Thyroid gland (tissue), 4 donors: ENCODE measurements at regions not wholly inside any gene's neighbourhood (a gene's known extent, or its start where the extent isn't known, plus 50 kb on each side); places are given as distances from the start of the nearest gene placed in this dataset.

Source experiments
- DNase-seq, 2 donors: peaks; one replicate each; pipeline ENCODE4 v3.0.0-alpha.2; 2019
- H3K27ac ChIP-seq, 3 donors: fragments of 200-600 bp; sonication (generic); 1 replicate in 2 of 3; 2 replicates in 1 of 3; pipeline ENCODE4 v1.5.1; 2016 to 2019; ENCODE audit warnings: mild to moderate bottlenecking in 1 of 3, moderate library complexity in 1 of 3
- H3K27me3 ChIP-seq: fragments of 200-600 bp; sonication (generic); one replicate; pipeline ENCODE4 v1.5.1; 2019
- H3K36me3 ChIP-seq, 2 donors: fragments of 200-600 bp; sonication (generic); one replicate each; pipeline ENCODE4 v1.5.1; 2016 to 2019
- H3K4me1 ChIP-seq, 2 donors: fragments of 200-600 bp; sonication (generic); one replicate each; pipeline ENCODE4 v1.5.1; 2017 to 2019
- H3K4me3 ChIP-seq, 3 donors: fragments of 200-600 bp; sonication (generic); replicated peaks in 1 of 3; 1 replicate in 2 of 3; 2 replicates in 1 of 3; pipeline ENCODE4 v1.5.1; 2016; ENCODE audit warnings: mild to moderate bottlenecking in 1 of 3
- H3K9me3 ChIP-seq: fragments of 200-600 bp; sonication (generic); one replicate; pipeline ENCODE4 v1.5.1; 2017
- POLR2A ChIP-seq, 2 donors: fragments of 450-650 bp; IDR thresholded peaks; one replicate each; pipeline ENCODE4 v1.6.1; 2017; ENCODE audit warnings: antibody characterized with exemption in 2 of 2, mild to moderate bottlenecking in 2 of 2, moderate library complexity in 1 of 2
- WGBS, 2 donors: methylation state at CpG; one replicate each; pipeline ENCODE4 v1.1.5; 2017; 5-methylcytosine and 5-hydroxymethylcytosine counted together
- intact Hi-C: fragments of 100-400 bp; cut with DNase I; formaldehyde crosslinking; loops from one replicate; pipeline ENCODE4 v1.15.1; 2023
- TF ChIP-seq, protein P1 (sequence below), 6 experiments: fragments of 200-600 bp in 3 of 6; fragments of 450-650 bp in 3 of 6; sonication (generic) in 3 of 6; IDR thresholded peaks; one replicate each; pipeline ENCODE4 v1.5.1; 2016 to 2019; ENCODE audit warnings: antibody characterized with exemption in 6 of 6, mild to moderate bottlenecking in 2 of 6, inconsistent platforms in 1 of 6, moderate library complexity in 1 of 6

DNA sequence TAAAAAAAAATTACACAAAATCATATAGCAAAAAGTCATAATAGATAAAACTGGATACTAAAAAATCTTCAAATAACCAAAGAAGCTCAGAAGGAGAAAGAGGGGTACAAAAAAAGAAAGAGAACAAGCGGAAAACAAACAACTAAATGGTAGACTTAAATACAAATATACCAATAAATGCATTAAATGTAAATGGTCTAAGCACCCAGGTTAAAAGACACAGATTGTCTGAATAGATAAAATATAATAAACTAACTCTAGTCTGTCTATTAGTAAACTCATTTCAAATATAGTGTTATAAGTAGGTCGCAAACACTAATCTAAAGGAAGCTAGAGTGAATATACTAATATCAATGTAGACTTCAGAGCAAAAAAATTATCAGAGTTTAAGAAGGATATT lies 357.4 kb downstream of the METTL4 start:
- Histone ChIP-seq H3K36me3 (no peaks in the 10 kb centered on the region), H3K27ac (no peak overlapping the region), H3K27me3 (no peaks in the 10 kb centered on the region), H3K4me1 (no peaks in the 10 kb centered on the region), H3K4me3 (no peak overlapping the region), H3K9me3 (no peaks in the 10 kb centered on the region)
- intact Hi-C loops: no loop called here
- WGBS, 2 donors: 87 to 95% methylated on average over 2 of the region's 2 CpGs
- DNase-seq: no peak
- TF ChIP-seq, protein P1, sequence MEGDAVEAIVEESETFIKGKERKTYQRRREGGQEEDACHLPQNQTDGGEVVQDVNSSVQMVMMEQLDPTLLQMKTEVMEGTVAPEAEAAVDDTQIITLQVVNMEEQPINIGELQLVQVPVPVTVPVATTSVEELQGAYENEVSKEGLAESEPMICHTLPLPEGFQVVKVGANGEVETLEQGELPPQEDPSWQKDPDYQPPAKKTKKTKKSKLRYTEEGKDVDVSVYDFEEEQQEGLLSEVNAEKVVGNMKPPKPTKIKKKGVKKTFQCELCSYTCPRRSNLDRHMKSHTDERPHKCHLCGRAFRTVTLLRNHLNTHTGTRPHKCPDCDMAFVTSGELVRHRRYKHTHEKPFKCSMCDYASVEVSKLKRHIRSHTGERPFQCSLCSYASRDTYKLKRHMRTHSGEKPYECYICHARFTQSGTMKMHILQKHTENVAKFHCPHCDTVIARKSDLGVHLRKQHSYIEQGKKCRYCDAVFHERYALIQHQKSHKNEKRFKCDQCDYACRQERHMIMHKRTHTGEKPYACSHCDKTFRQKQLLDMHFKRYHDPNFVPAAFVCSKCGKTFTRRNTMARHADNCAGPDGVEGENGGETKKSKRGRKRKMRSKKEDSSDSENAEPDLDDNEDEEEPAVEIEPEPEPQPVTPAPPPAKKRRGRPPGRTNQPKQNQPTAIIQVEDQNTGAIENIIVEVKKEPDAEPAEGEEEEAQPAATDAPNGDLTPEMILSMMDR (IDR thresholded peaks at IDR 0.05): no peak
- no peak for TF ChIP-seq POLR2A (IDR thresholded peaks at IDR 0.05)

DNA sequence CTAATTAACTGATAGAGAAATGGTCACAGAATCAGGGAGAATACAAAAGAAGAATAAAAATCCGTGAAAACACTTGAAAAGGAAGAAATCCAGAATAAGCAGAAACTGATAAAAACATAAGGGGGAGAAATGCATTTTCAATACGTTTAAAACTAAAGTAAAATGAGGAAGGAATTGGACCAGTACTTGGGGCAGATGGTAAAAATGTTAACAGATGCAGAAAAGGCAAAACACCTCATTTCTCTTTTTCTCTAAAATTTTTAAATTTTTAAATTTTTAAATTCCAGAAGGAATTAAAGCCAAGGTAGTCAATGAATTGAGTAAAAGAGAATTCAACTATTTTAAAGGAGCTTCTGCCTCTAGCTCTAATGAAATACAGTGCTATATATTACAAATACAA lies 353.9 kb downstream of the METTL4 start:
- Histone ChIP-seq H3K27ac (no peak overlapping the region), H3K27me3 (no peaks in the 10 kb centered on the region), H3K36me3 (no peaks in the 10 kb centered on the region), H3K4me3 (no peak overlapping the region), H3K4me1 (no peaks in the 10 kb centered on the region), H3K9me3 (no peaks in the 10 kb centered on the region)
- DNase-seq: no peak
- no peak for TF ChIP-seq POLR2A (IDR thresholded peaks at IDR 0.05)
- TF ChIP-seq, protein P1 (IDR thresholded peaks at IDR 0.05): no peak
- 44 to 53% methylated on average over 2 of the region's 2 CpGs for WGBS, 2 donors
- intact Hi-C loops: no loop called here

DNA sequence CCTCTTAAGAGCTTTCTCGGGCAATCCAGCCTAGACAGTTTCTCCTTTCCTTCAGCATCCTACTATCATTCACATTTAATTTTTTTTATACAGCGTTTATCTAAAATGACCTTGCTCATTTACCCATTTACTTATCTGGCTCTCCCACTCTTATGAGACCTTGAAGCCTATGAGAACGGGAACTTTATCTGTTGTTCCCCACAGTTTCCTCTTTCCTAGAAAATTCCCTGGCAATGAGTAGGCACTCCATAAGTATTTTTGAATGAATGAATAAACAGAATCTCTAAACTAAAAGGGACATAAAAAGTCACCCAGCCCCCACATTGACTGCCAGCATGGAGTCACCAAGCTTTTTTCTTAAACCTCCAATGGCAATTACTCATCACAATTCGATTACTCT lies 353.2 kb downstream of the METTL4 start:
- H3K4me1 ChIP-seq: no peaks in the 10 kb centered on the region
- no peak overlapping the region for H3K27ac ChIP-seq
- no peak for DNase-seq
- no peaks in the 10 kb centered on the region for H3K9me3 ChIP-seq
- no peak overlapping the region for H3K4me3 ChIP-seq
- H3K36me3 ChIP-seq: no peaks in the 10 kb centered on the region
- 62 to 65% methylated on average over 4 of the region's 4 CpGs for WGBS, 2 donors
- H3K27me3 ChIP-seq: no peaks in the 10 kb centered on the region
- no peak for TF ChIP-seq POLR2A (IDR thresholded peaks at IDR 0.05)
- TF ChIP-seq, protein P1 (IDR thresholded peaks at IDR 0.05): no peak
- intact Hi-C loops: no loop called here

DNA sequence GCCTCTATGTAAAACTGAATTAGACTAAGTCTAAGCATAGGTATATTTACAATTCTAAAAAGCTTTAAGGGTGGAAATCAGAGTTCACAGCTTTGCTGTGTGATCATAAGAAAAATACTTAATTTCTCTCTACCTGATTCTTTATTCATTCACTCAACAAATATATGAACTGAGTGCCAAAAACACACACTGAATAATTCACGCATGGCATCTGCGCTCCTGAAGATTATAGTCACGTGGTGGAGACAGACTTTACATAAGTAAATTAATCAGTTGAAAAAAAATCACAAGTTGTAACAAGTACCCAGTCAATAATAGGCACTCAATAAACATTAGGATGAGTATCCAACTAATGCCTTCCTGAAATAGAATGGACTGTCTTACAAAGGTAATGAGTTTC lies 351.6 kb downstream of the METTL4 start:
- Histone ChIP-seq H3K4me3 (no peak overlapping the region), H3K36me3 (no peaks in the 10 kb centered on the region), H3K9me3 (no peaks in the 10 kb centered on the region), H3K27ac (no peak overlapping the region), H3K27me3 (no peaks in the 10 kb centered on the region), H3K4me1 (no peaks in the 10 kb centered on the region)
- 80 to 82% methylated on average over 3 of the region's 3 CpGs for WGBS, 2 donors
- no peak for TF ChIP-seq POLR2A (IDR thresholded peaks at IDR 0.05)
- TF ChIP-seq, protein P1 (IDR thresholded peaks at IDR 0.05): no peak
- DNase-seq: no peak
- intact Hi-C loops: no loop called here

DNA sequence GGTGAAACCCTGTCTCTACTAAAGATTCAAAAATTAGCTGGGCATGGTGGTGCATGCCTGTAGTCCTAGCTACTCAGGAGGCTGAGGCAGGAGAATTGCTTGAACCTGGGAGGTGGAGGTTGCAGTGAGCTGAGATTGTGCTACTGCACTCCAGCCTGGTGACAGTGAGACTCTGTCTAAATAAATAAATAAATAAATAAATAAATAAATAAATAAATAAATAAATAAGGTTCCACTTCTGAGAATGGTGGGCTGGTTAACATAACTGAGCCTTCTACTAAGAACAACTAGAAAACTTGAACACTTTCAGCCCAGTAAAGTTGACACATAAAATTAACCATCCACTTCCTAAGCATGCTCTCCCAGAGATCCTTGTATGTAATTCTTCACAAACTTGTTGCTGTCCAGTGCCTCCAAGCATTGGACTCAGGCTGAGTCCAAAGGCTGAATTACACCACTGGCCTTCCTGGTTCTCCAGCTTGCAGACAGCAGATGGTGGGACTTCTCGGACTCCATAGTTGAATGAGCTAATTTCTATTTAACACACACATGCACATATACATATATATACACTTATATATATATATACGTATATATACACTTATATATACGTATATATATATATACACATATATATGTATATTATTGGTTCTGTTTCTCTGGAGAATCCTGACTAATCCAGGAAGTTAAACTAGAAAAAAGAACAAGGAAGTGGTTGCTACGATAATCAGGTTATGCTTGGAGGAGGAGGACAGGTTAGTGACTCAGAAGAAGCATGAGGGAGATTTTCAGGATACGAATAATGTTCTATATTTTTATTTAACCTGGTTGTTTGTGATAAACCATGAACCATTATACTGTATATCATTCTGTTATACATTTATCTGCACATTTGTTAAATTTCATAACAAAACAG lies 348.8 kb downstream of the METTL4 start:
- 81 to 85% methylated on average over 5 of the region's 5 CpGs for WGBS, 2 donors
- Histone ChIP-seq H3K27ac (no peak overlapping the region), H3K27me3 (no peaks in the 10 kb centered on the region), H3K36me3 (no peaks in the 10 kb centered on the region), H3K9me3 (no peaks in the 10 kb centered on the region), H3K4me3 (no peak overlapping the region), H3K4me1 (no peaks in the 10 kb centered on the region)
- TF ChIP-seq, protein P1 (IDR thresholded peaks at IDR 0.05): no peak
- no peak for TF ChIP-seq POLR2A (IDR thresholded peaks at IDR 0.05)
- no peak for DNase-seq
- intact Hi-C loops: no loop called here
